Cardiac muscle cell (in vitro differentiated cells and primary cell): ENCODE measurements at regions not wholly inside any gene's neighbourhood (a gene's known extent, or its start where the extent isn't known, plus 50 kb on each side); places are given as distances from the start of the nearest gene placed in this dataset.

Experiments
- DNase-seq, 2 donors: peaks; one replicate each; pipeline versions ENCODE4 v3.0.0 to v3.0.0-alpha.2; 2010 to 2017; ENCODE audit warnings: low read depth in 1 of 2, low spot score in 1 of 2
- H3K27ac ChIP-seq: fragments of 200-600 bp; sonication (generic); 2 replicates; pipeline ENCODE4 v1.5.1; 2016
- H3K27me3 ChIP-seq: fragments of 200-600 bp; sonication (generic); 2 replicates; pipeline ENCODE4 v1.6.0; 2016; ENCODE audit warnings: control low read depth
- H3K36me3 ChIP-seq: fragments of 200-600 bp; sonication (generic); 2 replicates; pipeline ENCODE4 v1.5.1; 2016; ENCODE audit warnings: control low read depth
- H3K4me1 ChIP-seq: fragments of 200-600 bp; sonication (generic); 2 replicates; pipeline ENCODE4 v1.8.1; 2017; ENCODE audit warnings: low read depth, mild to moderate bottlenecking, mixed run types
- H3K4me3 ChIP-seq: fragments of 200-600 bp; sonication (generic); 2 replicates; pipeline ENCODE4 v1.5.1; 2016; ENCODE audit warnings: mild to moderate bottlenecking
- H3K9me3 ChIP-seq: fragments of 200-600 bp; sonication (generic); 2 replicates; pipeline ENCODE4 v1.5.1; 2017; ENCODE audit warnings: low read depth, mild to moderate bottlenecking, control low read depth
- CTCF ChIP-seq: IDR thresholded peaks from 2 replicates; pipeline ENCODE4 v1.5.1; 2012; ENCODE audit warnings: low read depth, mild to moderate bottlenecking, low read length

GRCh38 chr4:63524764-63525163 is 884.5 kb downstream of the TECRL start:
- TF ChIP-seq CTCF: no peak
- DNase-seq: no peak
- no peaks in the 10 kb centered on the region for H3K27me3 ChIP-seq
- H3K27ac ChIP-seq: no peak overlapping the region
- H3K36me3 ChIP-seq: no peaks in the 10 kb centered on the region
- H3K9me3 ChIP-seq: no peaks in the 10 kb centered on the region
- H3K4me1 ChIP-seq: peaks cover 6% of the 10 kb centered on the region
- no peak overlapping the region for H3K4me3 ChIP-seq

GRCh38 chr4:63505714-63506460 is 903.4 kb downstream of the TECRL start:
- Histone ChIP-seq H3K4me3 (no peak overlapping the region), H3K36me3 (no peaks in the 10 kb centered on the region), H3K4me1 (no peaks in the 10 kb centered on the region), H3K27me3 (no peaks in the 10 kb centered on the region), H3K27ac (no peak overlapping the region), H3K9me3 (no peaks in the 10 kb centered on the region)
- DNase-seq: peak in 1 of 2 donors; percentile 42
- TF ChIP-seq CTCF: no peak

GRCh38 chr4:63493265-63493664 is 916.0 kb downstream of the TECRL start:
- Histone ChIP-seq H3K36me3 (no peaks in the 10 kb centered on the region), H3K4me1 (no peaks in the 10 kb centered on the region), H3K4me3 (no peak overlapping the region), H3K27me3 (no peaks in the 10 kb centered on the region), H3K9me3 (no peaks in the 10 kb centered on the region), H3K27ac (no peak overlapping the region)
- DNase-seq: no peak
- TF ChIP-seq CTCF: no peak

- no peak for TF ChIP-seq CTCF
- Histone ChIP-seq H3K4me1 (no peaks in the 10 kb centered on the region), H3K4me3 (no peak overlapping the region), H3K27ac (no peak overlapping the region), H3K27me3 (no peaks in the 10 kb centered on the region), H3K36me3 (no peaks in the 10 kb centered on the region), H3K9me3 (no peaks in the 10 kb centered on the region)
- DNase-seq: no peak
These were observed 916.7 kb downstream of the TECRL start for GRCh38 chr4:63492515-63492914.

- Histone ChIP-seq H3K27me3 (no peaks in the 10 kb centered on the region), H3K4me1 (no peaks in the 10 kb centered on the region), H3K4me3 (no peak overlapping the region), H3K36me3 (no peaks in the 10 kb centered on the region), H3K9me3 (no peaks in the 10 kb centered on the region), H3K27ac (no peak overlapping the region)
- no peak for DNase-seq
- TF ChIP-seq CTCF: no peak
These were observed 944.9 kb downstream of the TECRL start for GRCh38 chr4:63464393-63464792.
